Suppressor macrophage treated with lipopolysaccharide for 1 hour (primary cell): ENCODE measurements at regions not wholly inside any gene's neighbourhood (a gene's known extent, or its start where the extent isn't known, plus 50 kb on each side); places are given as distances from the start of the nearest gene placed in this dataset.
"Not testable (repeated sequence)": the region's sequence is repeated elsewhere in the genome, so short reads cannot be mapped to it uniquely, and the experiment has no call there.

Experiments used
- DNase-seq, 3 donors: peaks; one replicate each; pipeline ENCODE4 v3.0.0-alpha.2; 2020 to 2022

DNA sequence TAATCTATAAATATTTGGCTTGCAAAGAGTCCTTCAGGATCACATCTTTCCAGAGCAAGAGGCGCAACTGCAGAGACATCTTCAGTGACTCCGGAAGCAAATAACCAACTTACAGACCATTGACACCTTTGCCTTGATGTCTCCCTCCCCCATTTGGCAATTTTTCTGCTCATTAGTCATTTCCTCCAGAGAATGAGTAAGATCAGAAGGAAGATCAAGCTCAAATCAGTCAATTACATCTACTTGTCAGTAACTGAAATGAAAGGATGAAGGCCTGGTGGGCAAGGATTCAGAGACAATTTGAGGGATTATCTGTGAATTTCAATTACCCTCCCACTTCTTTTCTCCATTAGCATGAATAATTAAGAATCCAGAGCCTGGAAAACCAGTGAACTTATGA is 665.6 kb upstream of the CPEB2 start:
- DNase-seq, result no peak

DNA sequence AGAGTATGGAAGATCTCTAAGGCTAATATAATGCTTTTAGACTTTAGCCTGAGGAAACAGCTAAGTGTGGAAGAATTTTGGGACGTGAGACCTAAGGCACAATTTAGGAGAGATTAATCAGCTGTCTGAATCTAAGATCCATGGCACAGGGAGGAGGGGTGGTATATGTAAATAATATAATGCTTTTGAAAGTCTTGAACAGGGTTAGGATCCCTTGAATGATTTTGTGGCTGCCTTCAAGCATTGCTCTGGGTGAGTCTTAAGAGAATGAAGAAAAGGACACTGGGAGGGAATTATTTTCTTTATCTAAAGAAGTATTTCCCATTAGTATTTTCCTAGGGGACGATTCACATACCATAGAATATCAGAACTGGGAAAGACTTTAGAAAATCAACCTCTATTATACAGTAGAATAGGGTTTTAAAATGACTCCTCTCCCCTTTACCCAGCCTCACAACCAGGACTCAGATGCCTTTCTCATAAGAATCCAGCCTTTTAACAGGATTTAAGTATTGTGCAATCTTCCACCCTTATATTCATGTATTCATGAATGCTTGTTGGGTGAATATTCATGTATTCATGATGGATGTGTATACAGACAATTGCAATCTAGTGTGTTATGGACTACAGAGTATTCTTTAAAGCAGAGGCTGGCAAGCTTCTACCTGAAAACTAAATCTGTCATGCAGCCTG is 664.2 kb upstream of the CPEB2 start:
- DNase-seq, result no peak

DNA sequence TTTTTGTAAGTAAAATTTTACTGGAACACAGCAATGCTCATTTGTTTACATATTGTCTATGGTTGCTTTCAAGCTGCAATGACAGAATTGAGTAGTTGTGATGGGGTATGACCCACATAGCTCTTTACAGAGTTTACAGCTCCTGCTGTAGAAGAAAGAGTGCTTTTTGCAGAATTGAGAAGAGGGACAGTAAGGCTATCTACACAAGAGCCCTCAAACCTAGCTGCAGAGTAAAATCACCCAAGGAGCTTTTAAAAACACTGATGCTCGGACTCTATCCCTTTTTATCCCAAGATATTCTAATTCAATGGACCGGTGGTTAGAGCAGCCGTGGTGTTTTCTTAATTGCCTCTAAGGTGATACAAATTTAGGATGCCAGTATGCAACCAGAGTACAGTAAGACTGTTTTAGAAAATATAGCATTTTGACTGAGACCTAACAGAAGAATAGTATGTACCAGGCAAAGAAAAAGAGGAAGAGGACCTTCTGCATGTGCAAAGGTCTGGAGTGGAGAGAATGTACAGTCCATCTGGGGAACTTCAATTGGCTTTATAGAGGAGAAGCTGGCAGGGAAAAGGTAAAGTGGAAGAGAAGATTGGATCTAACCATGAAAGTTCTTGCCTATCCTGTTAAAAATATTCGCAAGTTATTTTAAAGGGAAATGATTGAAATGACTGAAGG is 663.6 kb upstream of the CPEB2 start:
- DNase-seq, result peak in 1 of 3 donors; percentile 12

DNA sequence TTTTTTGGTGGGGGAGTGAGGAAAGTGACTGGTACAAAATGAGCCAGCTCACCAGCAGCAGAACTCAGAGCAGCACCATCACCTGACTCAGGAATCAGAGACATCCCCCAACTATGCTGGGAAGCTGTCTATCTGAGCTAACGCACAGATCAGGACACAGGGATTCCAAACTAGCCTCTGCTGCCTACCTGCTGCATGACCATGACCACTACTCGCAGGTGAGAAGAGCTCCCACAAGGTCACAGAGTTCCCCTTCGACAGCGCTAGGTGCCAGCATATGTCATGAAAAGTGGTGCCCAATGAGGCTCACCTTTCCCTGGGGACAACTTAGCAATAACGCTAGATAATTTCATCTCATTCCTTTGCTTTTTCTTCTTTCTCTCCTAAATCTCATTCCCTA is 662.6 kb upstream of the CPEB2 start:
- no peak for DNase-seq

DNA sequence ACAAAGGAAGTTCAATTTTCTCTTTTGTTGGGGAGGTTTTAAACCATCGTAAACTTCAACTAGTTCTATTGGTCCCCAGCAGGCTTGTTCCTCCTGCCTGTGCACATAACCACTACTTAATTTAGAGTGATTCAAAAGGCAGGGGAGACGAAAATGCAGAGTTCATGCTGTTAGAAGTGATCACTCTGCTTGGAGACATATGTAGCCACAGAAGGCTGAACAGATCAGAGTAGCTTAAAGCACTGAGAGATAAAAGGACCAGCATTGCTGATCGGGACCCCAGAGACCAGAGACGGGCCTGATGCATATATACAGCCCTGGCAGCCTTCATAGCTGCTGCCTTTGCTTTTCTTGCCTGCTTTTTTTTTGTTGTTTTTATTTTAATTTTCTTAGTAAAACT is 662.0 kb upstream of the CPEB2 start:
- DNase-seq, result no peak

DNA sequence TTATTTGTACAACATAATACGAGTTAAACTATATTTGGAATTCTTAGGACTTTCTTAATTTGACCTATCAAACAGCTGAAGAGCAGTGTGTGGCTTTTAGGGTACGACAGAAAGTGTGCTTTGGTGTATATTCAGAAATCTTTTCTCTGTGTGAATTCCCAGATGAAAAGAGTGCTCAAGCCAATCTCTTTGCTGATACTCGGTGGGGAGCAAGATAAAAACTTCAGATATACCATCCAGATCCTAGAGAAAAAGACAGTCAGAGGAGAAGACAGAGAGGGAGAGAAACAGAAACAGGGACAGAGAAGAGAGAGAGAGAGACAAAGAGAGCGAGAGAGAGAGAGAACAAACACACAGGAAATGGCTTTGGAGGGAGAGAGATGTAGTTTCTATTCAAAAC is 658.3 kb upstream of the CPEB2 start:
- no peak for DNase-seq

DNA sequence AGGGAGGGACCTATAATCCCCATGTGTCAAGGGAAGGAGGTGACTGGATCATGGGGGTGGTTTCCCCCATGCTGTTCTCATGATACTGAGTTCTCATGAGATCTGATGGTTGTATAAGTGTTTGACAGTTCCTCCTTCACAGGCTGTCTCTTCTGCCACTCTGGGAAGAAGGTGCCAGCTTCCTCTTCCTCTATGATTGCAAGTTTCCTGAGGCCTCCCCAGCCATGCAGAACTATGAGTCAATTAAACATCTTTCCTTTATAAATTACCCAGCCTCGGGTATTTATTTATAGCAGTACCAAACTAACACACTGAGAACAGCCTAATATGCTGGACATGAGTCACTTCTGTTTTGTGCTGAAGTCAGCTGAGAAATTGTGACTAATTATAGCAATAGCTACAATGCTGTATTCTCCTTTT is 656.9 kb upstream of the CPEB2 start:
- peak; percentile 73 to 87 (median 86) for DNase-seq

DNA sequence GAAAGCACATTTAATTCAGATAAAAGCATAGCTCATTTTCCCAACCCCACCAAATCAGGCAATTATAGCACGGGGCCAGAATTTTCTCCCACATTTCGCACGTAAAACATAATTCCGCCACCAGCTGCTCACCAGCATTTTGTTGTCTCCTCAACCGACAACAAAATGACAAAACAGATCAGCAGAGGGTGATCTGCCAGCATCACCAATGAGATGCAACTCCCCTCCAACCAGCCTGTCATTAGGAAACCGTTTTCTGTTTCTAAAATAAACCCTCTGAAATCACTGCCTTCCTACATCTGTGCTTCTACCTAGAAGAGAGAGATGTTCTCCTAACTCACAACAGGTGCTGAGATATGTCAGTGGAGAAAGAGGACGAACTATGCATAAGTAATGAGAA is 654.8 kb upstream of the CPEB2 start:
- no peak for DNase-seq

DNA sequence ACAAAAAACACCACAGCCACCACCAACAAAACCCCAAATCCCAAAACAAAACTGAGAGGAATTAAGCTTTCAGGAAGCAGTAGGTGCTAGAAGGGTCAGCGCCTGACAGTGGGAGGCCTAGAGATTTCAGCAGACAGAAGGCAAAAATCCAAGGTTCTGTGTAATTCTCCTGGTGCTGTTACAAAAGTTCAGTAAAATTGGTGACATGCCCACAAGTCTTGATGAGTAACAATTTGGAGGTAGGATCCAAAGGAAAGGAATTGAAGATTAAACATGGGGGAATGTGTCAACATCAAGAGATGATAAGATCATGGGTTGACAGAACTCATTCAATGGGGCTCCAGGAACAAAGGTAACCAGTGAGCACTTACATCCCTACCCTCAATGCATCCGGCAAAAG is 653.8 kb upstream of the CPEB2 start:
- DNase-seq, result no peak

DNA sequence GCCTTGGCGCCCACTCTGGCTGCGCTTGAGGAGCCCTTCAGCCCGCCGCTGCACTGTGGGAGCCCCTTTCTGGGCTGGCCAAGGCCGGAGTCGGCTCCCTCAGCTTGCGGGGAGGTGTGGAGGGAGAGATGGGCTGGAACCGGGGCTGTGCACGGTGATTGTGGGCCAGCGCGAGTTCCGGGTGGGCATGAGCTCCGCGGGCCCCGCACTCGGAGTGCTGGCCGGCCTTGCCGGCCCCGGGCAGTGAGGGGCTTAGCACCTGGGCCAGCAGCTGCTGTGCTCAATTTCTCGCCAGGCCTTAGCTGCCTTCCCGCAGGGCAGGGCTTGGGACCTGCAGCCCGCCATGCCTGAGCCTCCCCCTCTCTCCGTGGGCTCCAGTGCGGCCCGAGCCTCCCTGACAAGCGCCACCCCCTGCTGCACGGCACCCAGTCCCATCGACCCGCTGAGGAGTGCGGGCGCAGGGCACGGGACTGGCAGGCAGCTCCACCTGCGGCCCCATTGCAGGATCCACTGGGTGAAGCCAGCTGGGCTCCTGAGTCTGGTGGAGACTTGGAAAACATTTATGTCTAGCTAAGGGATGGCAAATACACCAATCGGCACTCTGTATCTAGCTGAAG is 643.6 kb upstream of the CPEB2 start:
- not testable (repeated sequence) for DNase-seq

DNA sequence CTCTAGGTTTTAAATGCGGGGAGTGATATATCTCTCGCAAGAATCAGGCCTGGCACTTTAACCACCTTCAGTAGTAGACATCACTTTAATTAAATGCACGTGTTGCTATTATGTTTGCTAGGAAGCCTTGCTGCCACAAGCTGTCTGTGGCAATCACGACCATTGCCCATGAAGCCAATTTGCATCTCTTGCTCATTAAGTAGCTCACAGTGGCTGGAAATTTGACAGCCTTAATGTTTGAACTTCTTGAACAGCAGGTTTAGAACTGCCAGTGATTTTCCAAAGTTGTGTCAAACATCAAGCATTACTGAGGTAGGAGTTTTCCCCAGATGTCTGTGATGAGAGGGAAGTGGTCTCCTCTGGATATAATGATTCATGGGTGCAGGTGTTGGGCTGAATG is 642.3 kb upstream of the CPEB2 start:
- no peak for DNase-seq

DNA sequence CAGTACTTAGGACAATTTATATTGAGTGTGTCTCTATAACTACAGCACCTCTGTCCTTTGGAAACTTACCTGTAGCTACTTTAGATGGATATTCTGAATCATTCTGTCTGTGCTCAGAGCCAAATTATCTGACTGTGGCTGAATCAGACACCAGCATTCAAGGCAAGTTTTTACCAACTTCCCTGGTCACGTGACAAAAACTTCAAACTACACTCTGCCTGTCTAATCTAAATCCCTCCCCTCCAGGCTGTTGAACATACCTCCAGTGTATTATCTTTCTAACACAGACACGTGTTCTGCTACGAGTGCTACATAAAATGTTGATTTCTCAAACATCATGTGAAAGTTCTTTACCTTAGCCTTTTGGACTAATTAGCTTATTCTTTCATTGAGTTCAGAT is 641.2 kb upstream of the CPEB2 start:
- no peak for DNase-seq

DNA sequence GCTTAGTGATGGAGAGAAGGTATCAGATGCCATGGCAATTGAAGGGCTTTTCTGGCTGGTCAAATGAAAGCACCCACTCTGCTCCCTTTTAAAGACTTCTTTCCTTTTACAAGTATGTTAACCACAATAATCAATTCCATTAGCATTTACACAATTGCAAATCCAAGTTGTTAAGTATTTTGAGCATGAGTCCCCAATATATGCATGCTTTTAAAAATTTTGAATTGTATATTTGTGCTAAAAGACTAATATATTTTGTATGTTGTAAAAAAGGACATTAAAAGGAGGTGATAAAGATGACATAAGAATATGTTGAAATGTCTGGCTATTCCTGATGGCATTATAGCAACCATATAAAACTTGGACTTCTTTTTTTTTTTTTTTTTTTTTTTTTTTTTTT is 639.9 kb upstream of the CPEB2 start:
- DNase-seq, result no peak

DNA sequence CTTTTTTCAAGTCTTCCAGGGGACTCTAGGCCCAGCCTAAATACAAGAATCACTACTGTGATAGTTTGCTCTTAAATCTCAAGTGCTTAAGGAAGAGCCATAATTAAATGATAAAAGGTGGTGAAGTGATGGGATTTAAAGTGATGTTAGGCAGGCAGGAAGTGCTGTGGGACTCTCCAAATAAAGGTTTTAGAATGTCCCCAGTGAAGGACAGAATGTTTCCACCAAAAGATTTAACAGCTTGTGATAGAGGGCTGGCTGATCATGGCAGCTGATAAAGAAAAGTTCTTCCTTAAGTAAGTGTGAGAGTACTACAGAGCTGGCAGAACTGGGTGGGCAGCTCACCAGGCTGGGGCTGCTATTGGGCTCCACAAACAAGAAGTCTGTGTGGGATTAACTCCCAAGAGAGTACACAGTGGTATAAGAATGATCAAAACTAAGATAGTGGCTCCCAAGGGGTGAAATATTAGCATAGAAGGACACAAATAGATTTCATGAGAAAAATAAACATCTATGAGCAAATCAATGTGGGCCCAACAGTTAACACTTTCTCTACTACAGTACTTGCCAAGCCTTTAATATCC is 637.2 kb upstream of the CPEB2 start:
- no peak for DNase-seq

DNA sequence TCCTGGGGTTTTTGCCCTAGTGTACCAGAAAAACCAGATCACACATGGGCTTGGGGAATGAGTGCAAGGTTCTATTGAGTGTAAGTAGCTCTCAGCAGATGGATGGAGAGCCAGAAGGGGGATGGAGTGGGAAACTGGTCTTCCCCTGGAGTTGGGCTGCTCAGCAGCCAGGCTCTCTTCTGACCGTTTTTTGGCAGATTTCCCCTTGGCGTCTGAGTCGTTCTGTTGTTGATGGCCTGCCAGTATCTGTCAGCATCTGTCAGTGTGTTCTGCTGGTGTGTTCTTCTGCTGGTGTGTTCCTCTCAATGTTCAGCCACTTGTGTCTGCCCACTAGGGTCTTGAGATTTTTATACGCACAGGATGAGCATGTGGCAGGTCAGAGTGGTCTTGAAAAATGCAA is 633.9 kb upstream of the CPEB2 start:
- DNase-seq, result no peak

DNA sequence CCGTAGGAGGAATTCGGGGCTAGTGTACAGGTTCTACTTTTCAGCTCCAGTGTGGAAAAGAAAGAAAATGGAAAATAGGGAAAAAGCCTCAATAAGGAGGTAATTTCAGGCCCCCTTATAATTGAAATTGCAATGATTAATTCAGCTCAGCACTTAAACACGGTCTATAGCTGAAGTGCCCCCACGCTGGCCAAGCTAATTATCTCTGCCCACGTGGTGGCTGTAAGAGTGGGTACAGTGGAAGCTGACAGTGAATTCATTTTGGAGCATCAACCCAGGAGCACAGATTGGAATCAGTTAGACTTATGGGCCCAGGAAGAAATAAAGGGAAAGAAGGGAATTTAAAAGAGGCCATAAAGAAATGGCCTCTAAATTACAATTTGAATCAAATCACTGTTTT is 631.1 kb upstream of the CPEB2 start:
- no peak for DNase-seq

DNA sequence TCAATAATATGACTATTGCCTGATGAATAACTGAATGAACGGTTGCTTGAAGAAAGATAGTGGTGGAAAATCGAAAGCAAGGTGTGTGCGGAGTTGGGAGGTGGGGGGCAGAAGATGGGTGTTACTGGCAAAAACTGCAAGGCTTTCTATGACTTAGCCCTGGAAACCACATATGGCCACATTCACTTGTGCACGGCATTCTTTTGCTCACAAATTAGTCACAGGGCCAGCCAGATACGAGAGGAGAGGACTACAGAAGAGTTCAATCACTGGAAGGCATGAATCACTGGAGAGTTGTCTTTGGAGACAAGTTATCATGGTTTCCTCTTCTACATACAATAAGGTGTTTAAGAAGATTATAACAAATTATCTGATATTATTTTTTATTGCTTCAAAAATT is 626.5 kb upstream of the CPEB2 start:
- DNase-seq, result peak in 1 of 3 donors; percentile 12

DNA sequence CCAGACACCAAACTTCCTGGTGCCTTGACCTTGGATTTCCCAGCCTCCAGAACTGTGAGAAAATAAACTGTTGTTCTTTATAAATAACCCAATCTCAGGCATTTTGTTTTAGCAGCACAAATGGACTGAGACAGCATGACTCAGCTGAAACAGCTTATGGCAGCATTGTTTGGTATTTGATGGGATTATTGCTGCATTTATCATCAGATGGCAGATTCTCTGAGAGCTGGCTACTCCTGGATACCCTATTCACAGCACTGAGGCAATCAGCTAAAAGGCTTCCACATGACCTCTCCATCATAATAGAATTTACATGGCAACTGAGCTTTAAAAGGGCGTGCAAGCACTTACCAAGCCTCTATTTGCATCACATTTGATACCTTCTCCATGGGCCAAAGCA is 623.1 kb upstream of the CPEB2 start:
- DNase-seq, result no peak

DNA sequence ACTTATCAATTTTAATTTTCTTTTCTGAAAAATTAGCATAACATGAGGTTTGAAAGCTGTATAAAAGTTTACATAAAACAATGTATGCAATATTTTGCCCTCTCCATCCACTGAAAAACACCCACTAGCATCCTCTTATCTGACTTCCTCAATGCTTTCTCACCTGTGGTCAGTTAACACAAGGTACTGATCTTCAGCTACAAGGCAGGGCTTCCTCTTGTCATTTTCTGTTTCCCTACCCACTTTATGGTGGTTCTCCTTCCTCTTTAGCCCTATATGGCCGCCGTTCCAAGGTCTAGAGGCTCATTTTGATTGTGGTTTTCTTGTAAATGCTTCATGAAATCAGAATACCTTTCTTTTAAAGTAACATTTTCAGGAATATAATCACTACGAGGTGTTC is 618.6 kb upstream of the CPEB2 start:
- DNase-seq, result peak in 1 of 3 donors; percentile 5

DNA sequence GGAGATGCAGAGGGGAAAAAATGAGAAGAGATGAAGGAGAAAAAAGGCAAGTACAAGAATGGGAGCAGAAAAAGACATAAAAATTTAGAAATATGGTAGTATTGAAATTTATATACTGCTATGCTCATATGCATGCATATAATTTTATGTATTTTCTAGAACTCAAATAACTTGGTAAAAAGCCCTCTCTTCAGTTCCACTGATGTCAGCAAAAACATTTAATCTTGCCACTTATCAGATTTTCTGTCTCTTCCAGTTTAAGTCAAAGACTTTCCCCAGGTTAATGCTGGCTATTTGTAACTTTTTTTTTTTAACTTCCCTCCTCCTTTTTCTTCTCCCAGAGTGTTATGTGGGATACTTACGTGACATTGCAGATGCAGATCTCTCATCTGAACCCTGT is 617.5 kb upstream of the CPEB2 start:
- DNase-seq, result no peak

DNA sequence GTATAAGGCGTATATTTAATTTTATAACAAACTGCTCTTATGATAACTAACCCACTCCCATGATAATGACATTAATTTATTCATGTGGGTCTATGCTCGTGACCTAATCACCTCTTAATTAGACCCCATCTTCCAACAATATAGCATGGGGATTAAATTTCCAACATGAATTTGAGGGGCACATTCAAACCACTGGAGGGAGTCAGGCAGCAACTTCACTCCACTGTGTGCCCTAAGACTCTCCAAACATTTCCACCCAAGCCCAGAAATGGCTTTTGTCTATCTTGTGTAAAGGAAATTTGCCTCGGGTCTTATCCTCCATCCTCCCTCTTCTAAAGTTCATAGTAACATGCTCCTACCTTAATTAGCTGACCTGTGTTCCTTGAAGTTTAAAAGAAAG is 616.1 kb upstream of the CPEB2 start:
- DNase-seq, result no peak

DNA sequence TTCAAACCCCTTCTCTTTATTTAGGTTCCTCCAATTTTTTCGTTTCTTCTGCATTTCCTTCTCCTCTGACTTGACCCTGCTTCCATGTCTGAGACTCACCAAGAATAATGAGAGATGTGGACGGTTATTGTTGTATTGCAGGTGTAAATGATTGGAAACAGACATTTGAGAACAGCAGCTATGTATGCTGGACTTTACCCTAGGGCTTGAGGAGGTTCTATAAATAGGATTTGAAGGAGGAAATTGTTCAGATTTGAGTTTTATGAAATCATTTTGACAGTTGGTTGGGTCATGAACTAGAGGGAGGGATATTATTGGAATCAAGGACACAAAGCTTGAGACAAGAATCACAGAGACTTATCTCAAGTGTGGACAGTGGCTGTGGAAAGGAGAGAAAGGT is 614.6 kb upstream of the CPEB2 start:
- DNase-seq, result peak in 1 of 3 donors; percentile 9

DNA sequence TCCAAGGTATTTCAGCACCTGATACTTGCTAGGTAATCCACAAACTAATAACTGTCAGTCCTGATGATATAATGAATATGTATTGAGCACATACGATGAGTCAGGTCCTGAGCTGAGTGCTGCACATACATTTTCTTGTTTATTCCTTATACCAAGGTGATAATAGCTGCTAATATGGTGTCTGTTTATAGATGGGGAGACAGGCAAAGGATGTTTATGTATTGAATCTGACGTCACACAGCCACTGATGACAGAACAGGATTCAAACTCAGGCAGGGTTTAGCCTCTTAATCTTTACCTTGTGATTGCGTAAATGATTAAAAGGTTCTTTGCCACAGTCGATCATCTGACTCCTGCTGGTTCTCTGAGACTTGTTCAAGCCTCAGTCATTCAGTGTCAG is 609.9 kb upstream of the CPEB2 start:
- no peak for DNase-seq

DNA sequence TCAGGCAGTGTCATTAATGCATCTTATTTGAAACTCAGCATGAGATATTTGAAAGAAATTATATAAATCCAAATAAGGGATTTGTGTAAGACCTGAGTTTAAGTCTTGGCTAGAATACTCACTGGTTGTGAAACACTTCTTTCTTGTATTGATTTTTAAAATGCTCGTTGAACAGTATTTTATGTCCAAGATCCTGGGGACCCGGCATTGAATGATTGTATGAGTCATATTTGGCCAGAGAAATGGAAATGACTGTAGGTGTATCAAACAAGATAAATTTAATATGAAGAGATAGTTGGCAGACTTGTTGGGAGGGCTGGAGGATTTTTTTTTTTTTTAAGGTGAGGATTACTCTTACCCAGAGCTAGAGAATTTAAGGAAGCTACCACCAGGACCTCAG is 606.1 kb upstream of the CPEB2 start:
- DNase-seq, result no peak
